CD4-positive, alpha-beta T cell (primary cell): ENCODE measurements at regions not wholly inside any gene's neighbourhood (a gene's known extent, or its start where the extent isn't known, plus 50 kb on each side); places are given as distances from the start of the nearest gene placed in this dataset.
"Not testable (repeated sequence)": the region's sequence is repeated elsewhere in the genome, so short reads cannot be mapped to it uniquely, and the experiment has no call there.

Source experiments
- ATAC-seq: fragments of 200-7000 bp; cut with Tn5 transposase; one replicate; pipeline ENCODE4 v1.10.0; 2022; ENCODE audit warnings: mild to moderate bottlenecking; ENCODE audit not compliant: poor library complexity
- CTCF ChIA-PET: fragments of 350-600 bp; sonication (Branson Sonifier 250); formaldehyde crosslinking; loops from one replicate; lab custom pipeline; 2021; ENCODE audit warnings: antibody characterized with exemption, inconsistent platforms; lab: Charles Lee
- POLR2A ChIA-PET: fragments of 350-600 bp; sonication (Branson Sonifier 250); formaldehyde crosslinking; loops from one replicate; lab custom pipeline; 2021; ENCODE audit warnings: antibody characterized with exemption, inconsistent platforms; lab: Charles Lee
- DNase-seq, 14 experiments: peaks; one replicate each; pipeline ENCODE4 v3.0.0-alpha.2; 2013 to 2020; ENCODE audit warnings: mixed read lengths in 2 of 14
- H3K27ac ChIP-seq, 2 donors: one replicate each; pipeline versions ENCODE4 v1.5.1 to v1.7.0; 2013; ENCODE audit warnings: low read length in 2 of 2, low read depth in 1 of 2, mild to moderate bottlenecking in 1 of 2
- H3K27me3 ChIP-seq, 2 experiments: 1 replicate in 1 of 2; 2 replicates in 1 of 2; pipeline versions ENCODE4 v1.6.1 to v1.7.0; 2013; ENCODE audit warnings: low read length in 2 of 2, control low read depth in 1 of 2, mild to moderate bottlenecking in 1 of 2, moderate library complexity in 1 of 2; ENCODE audit not compliant: insufficient read depth in 2 of 2, control insufficient read depth in 1 of 2
- H3K36me3 ChIP-seq: one replicate; pipeline ENCODE4 v1.6.1; 2013; ENCODE audit warnings: low read length, control low read depth; ENCODE audit not compliant: insufficient read depth
- H3K4me1 ChIP-seq: one replicate; pipeline ENCODE4 v1.6.1; 2013; ENCODE audit warnings: low read length, control low read depth; ENCODE audit not compliant: insufficient read depth
- H3K4me3 ChIP-seq: one replicate; pipeline ENCODE4 v1.5.1; 2013; ENCODE audit warnings: mild to moderate bottlenecking, low read length, moderate library complexity
- H3K9me3 ChIP-seq, 2 experiments: 1 replicate in 1 of 2; 2 replicates in 1 of 2; pipeline versions ENCODE4 v1.6.1 to v1.7.0; 2013; ENCODE audit warnings: low read length in 2 of 2, mild to moderate bottlenecking in 2 of 2, control low read depth in 1 of 2, moderate library complexity in 1 of 2; ENCODE audit not compliant: control insufficient read depth in 1 of 2, insufficient read depth in 1 of 2
- H3K27ac Mint-ChIP-seq: one replicate; pipeline ENCODE4 v1.8.0; 2020; ENCODE audit warnings: mixed read lengths
- H3K27me3 Mint-ChIP-seq: one replicate; pipeline ENCODE4 v1.8.0; 2021; ENCODE audit warnings: mixed read lengths
- H3K36me3 Mint-ChIP-seq: one replicate; pipeline ENCODE4 v1.8.0; 2021; ENCODE audit warnings: low read depth, mixed read lengths
- H3K4me1 Mint-ChIP-seq: one replicate; pipeline ENCODE4 v1.8.0; 2021; ENCODE audit warnings: low read depth, mixed read lengths
- H3K4me3 Mint-ChIP-seq: one replicate; pipeline ENCODE4 v1.8.0; 2020; ENCODE audit warnings: mild to moderate bottlenecking, mixed read lengths
- H3K9me3 Mint-ChIP-seq: one replicate; pipeline ENCODE4 v1.8.0; 2020; ENCODE audit warnings: mixed read lengths
- intact Hi-C, 2 experiments: fragments of 100-400 bp; cut with DNase I in 1 of 2; cut with micrococcal nuclease in 1 of 2; formaldehyde crosslinking; loops; one replicate each; pipeline versions ENCODE4 v1.15.1 to v1.9.0; 2023 to 2025; cut with DNase I, micrococcal nuclease
- TF ChIP-seq, protein P1 (sequence below): fragments of 200-600 bp; IDR thresholded peaks from one replicate; pipeline ENCODE4 v1.8.0; 2022; ENCODE audit warnings: antibody characterized with exemption, mild to moderate bottlenecking

DNA sequence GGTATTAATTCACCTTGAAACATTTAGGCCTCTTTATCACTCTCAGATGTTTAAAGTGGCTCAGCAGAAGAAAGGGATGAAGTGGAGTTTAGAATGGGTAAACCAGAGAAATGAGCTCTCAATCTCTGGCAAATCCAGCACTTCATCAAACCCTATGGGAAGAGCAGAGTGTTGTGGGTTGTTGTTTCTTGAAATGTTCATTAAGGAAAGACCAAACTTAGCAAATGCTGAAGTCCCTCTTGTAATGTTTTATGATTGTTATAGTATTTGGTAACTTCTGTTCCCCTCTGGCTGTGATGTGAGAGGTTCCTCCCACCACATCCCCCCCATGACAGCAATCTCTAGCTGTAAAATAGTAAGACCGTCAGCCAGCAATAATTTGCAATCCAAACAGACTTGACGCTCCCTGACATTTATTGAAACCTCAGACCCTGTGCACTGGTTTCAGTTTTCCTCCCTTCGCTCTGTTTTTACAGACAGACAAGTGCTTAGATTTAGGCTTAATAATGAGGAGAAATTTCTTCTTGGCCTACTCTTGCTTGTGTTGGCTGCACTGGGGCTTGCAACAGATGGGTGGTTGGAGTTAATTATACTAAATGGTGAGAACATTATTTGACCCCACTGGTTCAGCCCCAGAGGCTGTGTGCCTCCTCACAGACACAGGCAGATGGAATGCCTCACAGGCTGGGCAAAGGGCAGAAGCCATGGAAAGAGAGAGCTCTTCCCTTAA is 609.4 kb upstream of the SOX9 start:
- POLR2A ChIA-PET, result no interaction called here
- no peaks in the 10 kb centered on the region for H3K27me3 ChIP-seq
- H3K27ac Mint-ChIP-seq, result no peak overlapping the region
- intact Hi-C loops, result loop anchor here in 1 of 2 experiments (5.0 kb wide), 1 partner anchor 434 kb away; no protein-coding TSS in a partner anchor
- CTCF ChIA-PET, result no interaction called here
- TF ChIP-seq, protein P1, sequence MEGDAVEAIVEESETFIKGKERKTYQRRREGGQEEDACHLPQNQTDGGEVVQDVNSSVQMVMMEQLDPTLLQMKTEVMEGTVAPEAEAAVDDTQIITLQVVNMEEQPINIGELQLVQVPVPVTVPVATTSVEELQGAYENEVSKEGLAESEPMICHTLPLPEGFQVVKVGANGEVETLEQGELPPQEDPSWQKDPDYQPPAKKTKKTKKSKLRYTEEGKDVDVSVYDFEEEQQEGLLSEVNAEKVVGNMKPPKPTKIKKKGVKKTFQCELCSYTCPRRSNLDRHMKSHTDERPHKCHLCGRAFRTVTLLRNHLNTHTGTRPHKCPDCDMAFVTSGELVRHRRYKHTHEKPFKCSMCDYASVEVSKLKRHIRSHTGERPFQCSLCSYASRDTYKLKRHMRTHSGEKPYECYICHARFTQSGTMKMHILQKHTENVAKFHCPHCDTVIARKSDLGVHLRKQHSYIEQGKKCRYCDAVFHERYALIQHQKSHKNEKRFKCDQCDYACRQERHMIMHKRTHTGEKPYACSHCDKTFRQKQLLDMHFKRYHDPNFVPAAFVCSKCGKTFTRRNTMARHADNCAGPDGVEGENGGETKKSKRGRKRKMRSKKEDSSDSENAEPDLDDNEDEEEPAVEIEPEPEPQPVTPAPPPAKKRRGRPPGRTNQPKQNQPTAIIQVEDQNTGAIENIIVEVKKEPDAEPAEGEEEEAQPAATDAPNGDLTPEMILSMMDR, result no peak
- H3K27me3 Mint-ChIP-seq, result no peaks in the 10 kb centered on the region
- ATAC-seq, result no peak
- DNase-seq, result no peak
- no peaks in the 10 kb centered on the region for H3K4me1 Mint-ChIP-seq
- H3K36me3 ChIP-seq, result no peaks in the 10 kb centered on the region
- no peak overlapping the region for H3K27ac ChIP-seq
- no peaks in the 10 kb centered on the region for H3K36me3 Mint-ChIP-seq
- H3K4me1 ChIP-seq, result no peaks in the 10 kb centered on the region
- no peak overlapping the region for H3K4me3 Mint-ChIP-seq
- no peak overlapping the region for H3K4me3 ChIP-seq
- H3K9me3 ChIP-seq, result peaks cover 0 to 7% of the 10 kb centered on the region in 2 experiments
- H3K9me3 Mint-ChIP-seq, result peaks cover 3% of the 10 kb centered on the region

DNA sequence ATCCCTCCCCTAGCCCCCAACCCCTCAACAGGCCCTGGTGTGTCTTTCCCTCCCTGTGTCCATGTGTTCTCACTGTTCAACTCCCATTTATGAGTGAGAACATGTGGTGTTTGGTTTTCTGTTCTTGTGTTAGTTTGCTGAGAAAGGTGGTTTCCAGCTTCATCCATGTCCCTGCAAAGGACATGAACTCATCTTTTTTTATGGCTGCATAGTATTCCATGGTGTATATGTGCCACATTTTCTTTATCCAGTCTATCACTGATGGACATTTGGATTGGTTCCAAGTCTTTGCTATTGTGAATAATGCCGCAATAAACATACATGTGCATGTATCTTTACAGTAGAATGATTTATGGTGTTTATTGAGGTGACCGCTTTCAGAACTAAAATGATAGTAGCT is 607.1 kb upstream of the SOX9 start:
- POLR2A ChIA-PET, H3K36me3 Mint-ChIP-seq, H3K36me3 ChIP-seq, H3K4me1 Mint-ChIP-seq, H3K27me3 ChIP-seq, H3K4me1 ChIP-seq, CTCF ChIA-PET, H3K9me3 ChIP-seq, DNase-seq, H3K4me3 Mint-ChIP-seq, H3K27ac ChIP-seq, H3K9me3 Mint-ChIP-seq, H3K27ac Mint-ChIP-seq, H3K27me3 Mint-ChIP-seq, H3K4me3 ChIP-seq, ATAC-seq: not testable (repeated sequence)
- intact Hi-C loops, result loop anchor here in 1 of 2 experiments (5.0 kb wide), 1 partner anchor 436 kb away; no protein-coding TSS in a partner anchor

DNA sequence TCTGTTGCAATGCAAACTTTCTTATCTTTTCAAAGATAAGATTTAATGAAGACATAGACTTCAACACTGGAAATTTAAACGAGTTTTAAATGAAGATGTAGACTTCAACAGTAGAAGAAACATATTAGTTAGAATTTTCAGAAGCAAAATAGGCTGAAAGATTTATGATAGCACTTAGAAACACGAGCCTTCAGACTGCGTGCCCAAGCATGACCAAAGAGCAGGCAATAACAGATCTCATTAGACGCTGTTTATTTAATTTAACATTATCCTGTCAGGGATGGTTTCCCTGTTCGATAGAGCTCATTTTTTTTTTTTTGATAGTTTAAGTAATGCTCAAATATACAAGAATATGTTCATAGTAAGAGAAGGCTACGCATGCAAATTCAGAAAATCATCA is 604.7 kb upstream of the SOX9 start:
- CTCF ChIA-PET, result no interaction called here
- Histone ChIP-seq H3K4me1 (no peaks in the 10 kb centered on the region), H3K27ac (no peak overlapping the region), H3K36me3 (no peaks in the 10 kb centered on the region), H3K9me3 (peaks cover 0 to 4% of the 10 kb centered on the region in 2 experiments), H3K4me3 (no peak overlapping the region), H3K27me3 (no peaks in the 10 kb centered on the region)
- no peak for ATAC-seq
- DNase-seq, result no peak
- H3K27me3 Mint-ChIP-seq, result no peaks in the 10 kb centered on the region
- H3K27ac Mint-ChIP-seq, result no peak overlapping the region
- POLR2A ChIA-PET, result no interaction called here
- no peaks in the 10 kb centered on the region for H3K4me1 Mint-ChIP-seq
- intact Hi-C loops, result loop anchor here in 1 of 2 experiments (5.0 kb wide), 1 partner anchor 74 kb away; no protein-coding TSS in a partner anchor
- no peak overlapping the region for H3K4me3 Mint-ChIP-seq
- peaks cover 11% of the 10 kb centered on the region for H3K9me3 Mint-ChIP-seq
- H3K36me3 Mint-ChIP-seq, result no peaks in the 10 kb centered on the region
- TF ChIP-seq, protein P1, result no peak
